Choroid plexus epithelial cell (primary cell): ENCODE measurements at regions not wholly inside any gene's neighbourhood (a gene's known extent, or its start where the extent isn't known, plus 50 kb on each side); places are given as distances from the start of the nearest gene placed in this dataset.

Experiments used
- DNase-seq: peaks from one replicate; pipeline ENCODE4 v3.0.0-alpha.2; 2010; ENCODE audit warnings: low read depth
- H3K4me3 ChIP-seq: 2 replicates; pipeline ENCODE4 v1.5.1; 2011; ENCODE audit warnings: low read depth, mild to moderate bottlenecking, control low read depth, low read length, moderate library complexity
- TF ChIP-seq, protein P1 (sequence below): conservative IDR thresholded peaks from 2 replicates; pipeline ENCODE4 v1.5.1; 2011; ENCODE audit warnings: low read depth, mild to moderate bottlenecking, control low read depth, inconsistent platforms, low read length, moderate library complexity

DNA sequence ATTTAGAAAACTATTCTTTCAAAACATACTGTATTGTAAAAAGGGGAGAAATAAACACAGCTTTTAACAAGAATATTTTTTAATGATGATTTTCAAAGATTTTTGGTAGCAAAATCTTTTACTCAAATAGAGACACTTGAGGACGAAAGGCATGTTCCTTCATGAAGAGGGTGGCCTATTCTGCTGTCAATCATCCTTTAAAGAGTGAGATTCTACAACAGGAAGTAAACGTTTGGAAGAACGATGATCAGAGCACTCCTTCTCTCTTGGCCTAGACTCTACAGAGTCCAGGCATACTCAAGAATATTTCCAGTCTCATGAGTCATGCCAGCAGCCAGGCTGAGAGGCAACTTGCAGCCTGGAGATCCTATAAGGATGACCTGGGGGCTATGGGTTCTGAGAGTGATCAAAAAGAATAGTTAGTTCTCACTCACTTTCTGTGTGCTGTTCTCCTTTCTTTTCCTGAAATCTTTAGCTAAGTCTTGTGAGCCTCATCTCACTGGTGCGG lies 62.4 kb upstream of the TCF4 start:
- peak; percentile 23 for DNase-seq
- TF ChIP-seq, protein P1, sequence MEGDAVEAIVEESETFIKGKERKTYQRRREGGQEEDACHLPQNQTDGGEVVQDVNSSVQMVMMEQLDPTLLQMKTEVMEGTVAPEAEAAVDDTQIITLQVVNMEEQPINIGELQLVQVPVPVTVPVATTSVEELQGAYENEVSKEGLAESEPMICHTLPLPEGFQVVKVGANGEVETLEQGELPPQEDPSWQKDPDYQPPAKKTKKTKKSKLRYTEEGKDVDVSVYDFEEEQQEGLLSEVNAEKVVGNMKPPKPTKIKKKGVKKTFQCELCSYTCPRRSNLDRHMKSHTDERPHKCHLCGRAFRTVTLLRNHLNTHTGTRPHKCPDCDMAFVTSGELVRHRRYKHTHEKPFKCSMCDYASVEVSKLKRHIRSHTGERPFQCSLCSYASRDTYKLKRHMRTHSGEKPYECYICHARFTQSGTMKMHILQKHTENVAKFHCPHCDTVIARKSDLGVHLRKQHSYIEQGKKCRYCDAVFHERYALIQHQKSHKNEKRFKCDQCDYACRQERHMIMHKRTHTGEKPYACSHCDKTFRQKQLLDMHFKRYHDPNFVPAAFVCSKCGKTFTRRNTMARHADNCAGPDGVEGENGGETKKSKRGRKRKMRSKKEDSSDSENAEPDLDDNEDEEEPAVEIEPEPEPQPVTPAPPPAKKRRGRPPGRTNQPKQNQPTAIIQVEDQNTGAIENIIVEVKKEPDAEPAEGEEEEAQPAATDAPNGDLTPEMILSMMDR: no peak

DNA sequence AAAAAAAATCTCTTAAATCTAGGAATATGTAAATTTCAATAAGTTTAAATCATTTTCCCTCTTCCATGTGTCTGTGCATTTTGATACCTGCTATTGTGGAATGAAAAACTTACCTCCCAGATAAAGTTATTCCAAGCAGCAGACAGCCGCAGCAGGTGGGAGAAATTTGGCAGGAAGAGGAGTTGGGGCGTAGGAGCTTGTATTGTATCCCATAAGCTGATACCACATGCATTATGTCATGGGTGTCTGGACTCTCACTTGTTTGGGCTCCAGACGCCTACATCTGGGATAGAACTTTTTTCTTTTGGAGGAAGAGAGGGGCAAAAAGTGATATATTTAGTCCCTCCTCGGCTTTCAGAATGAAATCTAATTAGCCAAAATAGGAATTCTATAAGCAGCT lies 59.3 kb upstream of the TCF4 start:
- DNase-seq: no peak
- TF ChIP-seq, protein P1: no peak
- no peak overlapping the region for H3K4me3 ChIP-seq

More for the DNA sequence above, 62.4 kb upstream of the TCF4 start:
- H3K4me3 ChIP-seq: no peak overlapping the region

DNA sequence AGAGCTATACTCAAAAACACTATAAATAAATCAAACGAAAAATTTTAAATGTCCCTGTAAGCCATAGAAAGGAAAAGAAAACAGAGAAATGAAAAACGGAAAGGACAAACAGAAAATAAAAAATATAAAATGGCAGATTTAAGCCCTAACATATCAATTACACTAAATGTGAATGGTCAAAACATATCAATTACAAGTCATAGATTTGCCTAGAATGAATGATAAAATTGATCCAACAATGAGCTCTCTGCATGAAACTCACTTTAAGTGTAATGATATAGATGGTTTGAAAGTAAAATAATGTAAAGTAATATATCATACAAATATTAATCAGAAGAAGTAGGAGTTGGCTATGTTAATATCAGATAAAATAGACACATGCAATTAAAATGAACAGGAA lies 54.2 kb upstream of the TCF4 start:
- no peak overlapping the region for H3K4me3 ChIP-seq
- TF ChIP-seq, protein P1: no peak
- DNase-seq: no peak

DNA sequence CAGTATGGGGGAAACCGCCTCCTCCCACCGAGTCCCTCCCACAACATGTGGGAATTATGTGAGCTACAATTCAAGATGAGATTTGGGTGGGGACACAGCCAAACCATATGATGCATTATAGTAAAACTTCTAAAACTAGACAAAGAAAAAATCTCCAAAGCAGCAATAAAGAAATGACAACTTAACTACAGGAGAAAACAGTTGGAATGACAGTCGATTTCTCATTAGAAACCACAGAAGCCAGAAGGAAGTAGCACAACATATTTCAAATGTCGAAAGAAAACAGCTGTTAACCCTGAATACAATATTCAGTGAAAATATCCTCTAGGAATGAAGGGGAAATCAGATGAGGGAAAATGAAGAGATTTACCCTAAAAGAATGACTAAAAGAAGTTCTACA lies 53.5 kb upstream of the TCF4 start:
- DNase-seq: no peak
- H3K4me3 ChIP-seq: no peak overlapping the region
- TF ChIP-seq, protein P1: no peak
